ENCODE measurements at regions not wholly inside any gene's neighbourhood (a gene's known extent, or its start where the extent isn't known, plus 50 kb on each side); places are given as distances from the start of the nearest gene placed in this dataset.

- POLR2A ChIA-PET: no interaction called here
- TF ChIP-seq ZNF596 (tag by site-specific recombination; IDR thresholded peaks at IDR 0.05) (no peak), ZNF2 (tag by site-specific recombination; IDR thresholded peaks at IDR 0.05) (no peak), BCL6B (tag by site-specific recombination; IDR thresholded peaks at IDR 0.05) (no peak), ZBTB26 (tag by site-specific recombination; optimal IDR thresholded peaks at IDR 0.05) (no peak), ZFP3 (tag by site-specific recombination; IDR thresholded peaks at IDR 0.05; ENCODE audit: low read depth) (no peak), ZNF202 (tag by site-specific recombination; IDR thresholded peaks at IDR 0.05; ENCODE audit: borderline replicate concordance) (no peak), ZNF449 (tag by site-specific recombination; IDR thresholded peaks at IDR 0.05) (no peak), MYNN (tag by site-specific recombination; IDR thresholded peaks at IDR 0.05; ENCODE audit: borderline replicate concordance) (no peak), ZNF341 (tag by site-specific recombination; IDR thresholded peaks at IDR 0.05; ENCODE audit: low read depth) (no peak), SCRT1 (tag by site-specific recombination; IDR thresholded peaks at IDR 0.05; ENCODE audit: borderline replicate concordance) (no peak), TSHZ1 (tag by site-specific recombination; IDR thresholded peaks at IDR 0.05; ENCODE audit: borderline replicate concordance) (no peak), KLF9 (tag by site-specific recombination; IDR thresholded peaks at IDR 0.05; ENCODE audit: low read depth) (no peak), ZNF311 (tag by site-specific recombination; IDR thresholded peaks at IDR 0.05; ENCODE audit: borderline replicate concordance) (no peak), ZNF639 (tag by site-specific recombination; IDR thresholded peaks at IDR 0.05) (no peak), ZBTB21 (tag by site-specific recombination; IDR thresholded peaks at IDR 0.05) (no peak), ZNF138 (tag by site-specific recombination; IDR thresholded peaks at IDR 0.05; ENCODE audit: borderline replicate concordance) (no peak), ZBTB8A (tag by site-specific recombination; IDR thresholded peaks at IDR 0.05) (no peak), ZIC2 (tag by site-specific recombination; IDR thresholded peaks at IDR 0.05) (no peak)
- TF ChIP-seq, protein P1, sequence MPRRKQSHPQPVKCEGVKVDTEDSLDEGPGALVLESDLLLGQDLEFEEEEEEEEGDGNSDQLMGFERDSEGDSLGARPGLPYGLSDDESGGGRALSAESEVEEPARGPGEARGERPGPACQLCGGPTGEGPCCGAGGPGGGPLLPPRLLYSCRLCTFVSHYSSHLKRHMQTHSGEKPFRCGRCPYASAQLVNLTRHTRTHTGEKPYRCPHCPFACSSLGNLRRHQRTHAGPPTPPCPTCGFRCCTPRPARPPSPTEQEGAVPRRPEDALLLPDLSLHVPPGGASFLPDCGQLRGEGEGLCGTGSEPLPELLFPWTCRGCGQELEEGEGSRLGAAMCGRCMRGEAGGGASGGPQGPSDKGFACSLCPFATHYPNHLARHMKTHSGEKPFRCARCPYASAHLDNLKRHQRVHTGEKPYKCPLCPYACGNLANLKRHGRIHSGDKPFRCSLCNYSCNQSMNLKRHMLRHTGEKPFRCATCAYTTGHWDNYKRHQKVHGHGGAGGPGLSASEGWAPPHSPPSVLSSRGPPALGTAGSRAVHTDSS (tag by site-specific recombination; IDR thresholded peaks at IDR 0.05): no peak
- no peaks in the 10 kb centered on the region for H3K4me1 ChIP-seq (ENCODE audit: control insufficient read depth, insufficient read depth, low read length)
- CTCF ChIA-PET: interaction anchor here (0.5 to 1.6 kb wide), 3 partner anchors 10 to 1257 kb away, joined by 3 read pairs; no protein-coding TSS in a partner anchor
- H3K9me3 ChIP-seq (ENCODE audit: control insufficient read depth, insufficient read depth, low read depth, low read length): no peaks in the 10 kb centered on the region
- H3K36me3 ChIP-seq (ENCODE audit: control insufficient read depth in 2 of 2, insufficient read depth in 1 of 2, low read length in 2 of 2): no peaks in the 10 kb centered on the region
- no peak overlapping the region for H3K27ac ChIP-seq (ENCODE audit: extremely low read depth, low read depth, low read length)
- H3K4me3 ChIP-seq (ENCODE audit: low read depth, low read length): no peak overlapping the region
Observed at GRCh38 chr9:23502004-23502403, 324.0 kb downstream of the ELAVL2 start.
